ENCODE measurements at regions not wholly inside any gene's neighbourhood (a gene's known extent, or its start where the extent isn't known, plus 50 kb on each side); places are given as distances from the start of the nearest gene placed in this dataset.

- TF ChIP-seq POLR2AphosphoS5 (IDR thresholded peaks at IDR 0.05; ENCODE audit: low read depth), result no peak
- no peak for TF ChIP-seq CTCF (IDR thresholded peaks at IDR 0.05; ENCODE audit: insufficient read depth, low read length)
- no peak for TF ChIP-seq GABPA (IDR thresholded peaks at IDR 0.05; ENCODE audit: low read depth)
- no peak for TF ChIP-seq REST (IDR thresholded peaks at IDR 0.05; ENCODE audit: insufficient replicate concordance, low read depth)
- no peak for TF ChIP-seq SPI1 (IDR thresholded peaks at IDR 0.05; ENCODE audit: borderline replicate concordance, low read depth)
Measured at GRCh38 chr14:97959251-97959650, 1162.1 kb downstream of the VRK1 start.
